BJ (cell line): ENCODE measurements at regions not wholly inside any gene's neighbourhood (a gene's known extent, or its start where the extent isn't known, plus 50 kb on each side); places are given as distances from the start of the nearest gene placed in this dataset.

Source experiments
- CTCF ChIA-PET: fragments of 350-600 bp; formaldehyde crosslinking; extraction: SDS; loops from one replicate; lab custom pipeline; 2021; ENCODE audit warnings: antibody characterized with exemption, inconsistent platforms; lab: Yijun Ruan, JAX
- POLR2A ChIA-PET: fragments of 300-600 bp; sonication (Branson Sonifier 250); formaldehyde crosslinking; extraction: SDS; loops from one replicate; lab custom pipeline; 2021; ENCODE audit warnings: antibody characterized with exemption; lab: Charles Lee
- DNase-seq: peaks from one replicate; pipeline ENCODE4 v3.0.0-alpha.2; 2011; ENCODE audit warnings: low read depth
- H3K27me3 ChIP-seq: 2 replicates; pipeline ENCODE4 v1.6.0; 2011; ENCODE audit warnings: low read length; ENCODE audit not compliant: control insufficient read depth, insufficient read depth
- H3K36me3 ChIP-seq: 2 replicates; pipeline ENCODE4 v1.5.1; 2011; ENCODE audit warnings: low read length; ENCODE audit not compliant: control insufficient read depth, insufficient read depth
- H3K4me3 ChIP-seq: 2 replicates; pipeline ENCODE4 v1.5.1; 2011; ENCODE audit warnings: low read depth, mild to moderate bottlenecking, control low read depth, low read length
- CTCF ChIP-seq: IDR thresholded peaks from 2 replicates; pipeline ENCODE4 v1.5.1; 2011; ENCODE audit warnings: low read depth, mild to moderate bottlenecking, control low read depth, inconsistent platforms, low read length, moderate library complexity; ENCODE audit not compliant: insufficient read depth

GRCh38 chr10:108523016-108523800 is 1358.7 kb upstream of the SORCS1 start:
- H3K4me3 ChIP-seq: no peak overlapping the region
- no peaks in the 10 kb centered on the region for H3K36me3 ChIP-seq
- TF ChIP-seq CTCF: no peak
- ChIA-PET CTCF (no interaction called here), POLR2A (no interaction called here)
- H3K27me3 ChIP-seq: no peaks in the 10 kb centered on the region
- no peak for DNase-seq

DNA sequence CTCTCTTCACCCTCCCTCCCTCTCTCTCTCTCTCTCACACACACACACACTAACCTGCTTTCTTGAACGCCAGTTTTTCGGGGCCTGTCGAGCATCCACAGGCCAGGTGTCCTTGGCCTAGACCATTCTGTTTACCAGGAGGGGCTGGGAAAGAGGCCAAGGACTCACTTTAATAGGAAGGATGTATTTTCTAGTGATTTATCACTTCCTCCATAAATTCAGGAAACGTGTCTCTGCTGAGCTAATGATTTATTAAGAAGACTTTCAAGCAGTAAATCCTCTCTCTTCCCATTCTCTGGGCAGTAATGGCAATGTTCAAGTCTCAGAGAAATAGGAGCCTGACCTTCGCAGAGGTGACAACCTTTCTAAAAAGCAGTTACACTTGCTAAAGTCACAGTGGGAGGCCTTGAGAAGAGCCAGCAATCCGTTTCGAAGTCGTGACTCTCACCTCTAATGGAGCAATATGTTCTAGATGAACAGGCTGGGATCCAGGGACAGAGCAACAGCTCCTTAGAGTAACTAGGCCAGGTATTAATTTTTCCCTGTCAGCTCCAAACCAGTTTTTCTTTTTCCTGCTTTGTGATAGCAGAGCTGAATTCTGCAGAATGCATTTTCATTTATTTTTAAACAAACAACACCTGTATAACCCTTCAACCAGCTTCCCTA is 1357.5 kb upstream of the SORCS1 start:
- CTCF ChIA-PET: no interaction called here
- no peak for DNase-seq
- Histone ChIP-seq H3K4me3 (no peak overlapping the region), H3K36me3 (no peaks in the 10 kb centered on the region), H3K27me3 (no peaks in the 10 kb centered on the region)
- POLR2A ChIA-PET: no interaction called here
- TF ChIP-seq CTCF: no peak

GRCh38 chr10:108515821-108516220 is 1351.3 kb upstream of the SORCS1 start:
- no peaks in the 10 kb centered on the region for H3K36me3 ChIP-seq
- ChIA-PET POLR2A (no interaction called here), CTCF (no interaction called here)
- DNase-seq: no peak
- no peak for TF ChIP-seq CTCF
- H3K4me3 ChIP-seq: no peak overlapping the region
- H3K27me3 ChIP-seq: no peaks in the 10 kb centered on the region

GRCh38 chr10:108500396-108500795 is 1335.9 kb upstream of the SORCS1 start:
- ChIA-PET POLR2A (no interaction called here), CTCF (no interaction called here)
- no peaks in the 10 kb centered on the region for H3K36me3 ChIP-seq
- TF ChIP-seq CTCF: no peak
- no peak for DNase-seq
- no peak overlapping the region for H3K4me3 ChIP-seq
- H3K27me3 ChIP-seq: no peaks in the 10 kb centered on the region

DNA sequence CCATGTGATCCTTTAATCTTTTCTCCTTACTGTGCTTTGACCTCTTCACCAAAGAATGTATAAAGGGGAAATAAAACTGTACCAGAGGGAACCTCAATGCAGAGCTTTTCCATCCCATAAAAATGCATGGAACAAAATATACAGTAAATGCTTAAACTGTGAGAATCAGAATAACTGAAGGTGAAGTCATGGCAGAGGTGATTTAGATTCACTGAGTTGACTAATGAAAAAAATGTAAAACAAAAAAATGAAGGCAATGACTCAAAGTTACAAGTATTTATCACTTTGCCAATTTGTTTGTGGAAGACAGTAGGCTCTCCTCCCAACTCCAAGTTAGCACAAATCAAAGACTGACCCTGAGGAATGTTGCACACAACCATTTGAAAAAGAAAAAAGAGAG is 1331.6 kb upstream of the SORCS1 start:
- Histone ChIP-seq H3K27me3 (no peaks in the 10 kb centered on the region), H3K4me3 (no peak overlapping the region)

More for the DNA sequence above, 1331.6 kb upstream of the SORCS1 start:
- CTCF ChIA-PET: no interaction called here
- no peak for TF ChIP-seq CTCF
- H3K36me3 ChIP-seq: no peaks in the 10 kb centered on the region
- DNase-seq: no peak
- POLR2A ChIA-PET: no interaction called here
